ENCODE measurements at regions not wholly inside any gene's neighbourhood (a gene's known extent, or its start where the extent isn't known, plus 50 kb on each side); places are given as distances from the start of the nearest gene placed in this dataset.

DNA sequence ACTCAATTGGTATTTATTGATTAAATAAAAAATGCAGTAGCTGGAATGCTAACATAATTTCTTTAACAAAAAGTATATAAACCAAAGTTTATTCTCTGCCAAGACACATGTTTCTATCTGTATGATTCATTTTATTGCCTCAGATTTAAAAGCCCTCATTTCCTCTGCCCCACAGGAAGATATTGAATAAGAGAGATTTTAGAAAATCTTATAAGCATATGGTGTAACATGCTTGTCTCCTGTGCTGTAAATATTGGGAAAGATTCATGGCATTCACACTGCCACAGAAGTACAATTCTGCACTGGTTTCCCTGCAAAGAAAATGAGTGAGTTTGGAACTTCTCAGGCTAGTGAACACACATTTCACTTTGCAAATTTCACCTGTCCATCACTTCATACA lies 134.9 kb upstream of the FBXL7 start:
- TF ChIP-seq, protein P1, sequence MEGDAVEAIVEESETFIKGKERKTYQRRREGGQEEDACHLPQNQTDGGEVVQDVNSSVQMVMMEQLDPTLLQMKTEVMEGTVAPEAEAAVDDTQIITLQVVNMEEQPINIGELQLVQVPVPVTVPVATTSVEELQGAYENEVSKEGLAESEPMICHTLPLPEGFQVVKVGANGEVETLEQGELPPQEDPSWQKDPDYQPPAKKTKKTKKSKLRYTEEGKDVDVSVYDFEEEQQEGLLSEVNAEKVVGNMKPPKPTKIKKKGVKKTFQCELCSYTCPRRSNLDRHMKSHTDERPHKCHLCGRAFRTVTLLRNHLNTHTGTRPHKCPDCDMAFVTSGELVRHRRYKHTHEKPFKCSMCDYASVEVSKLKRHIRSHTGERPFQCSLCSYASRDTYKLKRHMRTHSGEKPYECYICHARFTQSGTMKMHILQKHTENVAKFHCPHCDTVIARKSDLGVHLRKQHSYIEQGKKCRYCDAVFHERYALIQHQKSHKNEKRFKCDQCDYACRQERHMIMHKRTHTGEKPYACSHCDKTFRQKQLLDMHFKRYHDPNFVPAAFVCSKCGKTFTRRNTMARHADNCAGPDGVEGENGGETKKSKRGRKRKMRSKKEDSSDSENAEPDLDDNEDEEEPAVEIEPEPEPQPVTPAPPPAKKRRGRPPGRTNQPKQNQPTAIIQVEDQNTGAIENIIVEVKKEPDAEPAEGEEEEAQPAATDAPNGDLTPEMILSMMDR (IDR thresholded peaks at IDR 0.05), result no peak
- TF ChIP-seq POLR2A (IDR thresholded peaks at IDR 0.05; ENCODE audit: low read depth) (no peak), POLR2AphosphoS5 (IDR thresholded peaks at IDR 0.05) (no peak)

Measured in esophagus muscularis mucosa (tissue), 3 donors.